Neural progenitor cell (in vitro differentiated cells): ENCODE measurements at regions not wholly inside any gene's neighbourhood (a gene's known extent, or its start where the extent isn't known, plus 50 kb on each side); places are given as distances from the start of the nearest gene placed in this dataset.
"Not testable (repeated sequence)": the region's sequence is repeated elsewhere in the genome, so short reads cannot be mapped to it uniquely, and the experiment has no call there.

Experiments
- DNase-seq: peaks from one replicate; pipeline ENCODE4 v3.0.0-alpha.2; 2016; ENCODE audit warnings: low spot score
- H2AFZ ChIP-seq: fragments of 200-600 bp; sonication (generic); replicated peaks from 2 replicates; pipeline ENCODE4 v1.6.1; 2016; ENCODE audit warnings: antibody characterized with exemption
- H3F3A ChIP-seq: fragments of 200-600 bp; sonication (generic); 2 replicates; pipeline ENCODE4 v1.6.1; 2016; ENCODE audit warnings: antibody characterized with exemption, low read depth
- H3K27ac ChIP-seq: fragments of 200-600 bp; sonication (generic); 2 replicates; pipeline ENCODE4 v1.5.1; 2016; ENCODE audit warnings: mild to moderate bottlenecking
- H3K27me3 ChIP-seq: fragments of 200-600 bp; sonication (generic); 2 replicates; pipeline ENCODE4 v1.6.1; 2016; ENCODE audit warnings: mild to moderate bottlenecking, moderate library complexity
- H3K36me3 ChIP-seq: fragments of 200-600 bp; sonication (generic); 2 replicates; pipeline ENCODE4 v1.5.1; 2016
- H3K4me1 ChIP-seq: fragments of 200-600 bp; sonication (generic); 2 replicates; pipeline ENCODE4 v1.6.1; 2016; ENCODE audit warnings: mixed run types
- H3K4me2 ChIP-seq: fragments of 200-600 bp; sonication (generic); 2 replicates; pipeline ENCODE4 v1.6.1; 2016
- H3K4me3 ChIP-seq: fragments of 200-600 bp; sonication (generic); 2 replicates; pipeline ENCODE4 v1.5.1; 2016
- H3K79me2 ChIP-seq: fragments of 200-600 bp; sonication (generic); 2 replicates; pipeline ENCODE4 v1.6.1; 2016; ENCODE audit warnings: low read depth
- H3K9ac ChIP-seq: fragments of 200-600 bp; sonication (generic); 2 replicates; pipeline ENCODE4 v1.6.1; 2016
- H3K9me3 ChIP-seq: fragments of 200-600 bp; sonication (generic); 2 replicates; pipeline ENCODE4 v1.5.1; 2016; ENCODE audit warnings: low read depth
- H4K20me1 ChIP-seq: fragments of 200-600 bp; sonication (generic); 2 replicates; pipeline ENCODE4 v1.6.1; 2016; ENCODE audit warnings: low read depth
- H3K27ac Mint-ChIP-seq: 3 replicates; pipeline ENCODE4 v1.8.0; 2021; ENCODE audit warnings: mixed read lengths
- H3K27me3 Mint-ChIP-seq: 2 replicates; pipeline ENCODE4 v1.8.0; 2022; ENCODE audit warnings: low read depth, mild to moderate bottlenecking, inconsistent platforms, moderate library complexity, mixed read lengths; ENCODE audit not compliant: insufficient read depth
- H3K36me3 Mint-ChIP-seq: 3 replicates; pipeline ENCODE4 v1.8.0; 2021; ENCODE audit warnings: mixed read lengths
- H3K4me1 Mint-ChIP-seq: 3 replicates; pipeline ENCODE4 v1.8.0; 2021; ENCODE audit warnings: mixed read lengths
- H3K4me3 Mint-ChIP-seq: 3 replicates; pipeline ENCODE4 v1.8.0; 2021; ENCODE audit warnings: mild to moderate bottlenecking, moderate library complexity, mixed read lengths
- H3K9me3 Mint-ChIP-seq: 3 replicates; pipeline ENCODE4 v1.8.0; 2020; ENCODE audit warnings: mixed read lengths

DNA sequence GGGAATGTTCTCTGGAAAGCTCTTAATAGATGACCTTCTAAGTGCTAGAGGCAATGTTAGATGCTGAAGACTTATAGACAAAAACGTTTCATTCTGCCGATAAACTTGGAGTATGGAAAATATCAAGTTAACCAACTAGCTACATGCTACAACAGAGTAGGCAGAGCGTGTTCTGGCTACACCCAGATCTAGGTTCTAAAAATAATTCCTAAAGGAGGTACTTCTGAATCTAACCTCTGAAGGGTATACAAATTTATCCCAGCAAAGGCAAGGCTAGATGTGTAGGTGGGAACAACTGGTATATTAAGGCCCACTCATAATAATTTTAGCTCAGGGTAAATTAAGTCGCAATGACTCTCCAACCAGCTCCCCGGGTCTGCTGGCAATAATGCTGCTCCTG, 173.1 kb upstream of the NBPF9 start:
- H3K4me1 Mint-ChIP-seq, H3K27ac ChIP-seq, H3K27me3 Mint-ChIP-seq, H3K27me3 ChIP-seq, H3K27ac Mint-ChIP-seq, H3K4me3 ChIP-seq, H3K4me3 Mint-ChIP-seq, H3K79me2 ChIP-seq, H3K4me1 ChIP-seq, H3K9me3 ChIP-seq, H3K36me3 ChIP-seq, H2AFZ ChIP-seq, H3K9ac ChIP-seq, H3F3A ChIP-seq, H3K9me3 Mint-ChIP-seq, H3K36me3 Mint-ChIP-seq, DNase-seq, H3K4me2 ChIP-seq, H4K20me1 ChIP-seq: not testable (repeated sequence)

- not testable (repeated sequence) for H3K9me3 Mint-ChIP-seq, H3K79me2 ChIP-seq, H3K4me3 Mint-ChIP-seq, H3K27me3 ChIP-seq, DNase-seq, H3K27ac ChIP-seq, H3K9ac ChIP-seq, H3K36me3 ChIP-seq, H3F3A ChIP-seq, H3K4me1 Mint-ChIP-seq, H3K36me3 Mint-ChIP-seq, H3K27ac Mint-ChIP-seq, H3K27me3 Mint-ChIP-seq, H3K4me1 ChIP-seq, H4K20me1 ChIP-seq, H3K9me3 ChIP-seq, H3K4me3 ChIP-seq, H3K4me2 ChIP-seq, H2AFZ ChIP-seq
Observed at GRCh38 chr1:149278156-149278555, 174.8 kb upstream of the NBPF9 start.

- H3K4me3 Mint-ChIP-seq, H3K9ac ChIP-seq, H3K9me3 Mint-ChIP-seq, H3K27ac Mint-ChIP-seq, H3K9me3 ChIP-seq, H2AFZ ChIP-seq, H3K79me2 ChIP-seq, H3F3A ChIP-seq, H3K27ac ChIP-seq, DNase-seq, H3K4me3 ChIP-seq, H3K36me3 Mint-ChIP-seq, H3K36me3 ChIP-seq, H3K4me1 ChIP-seq, H3K4me2 ChIP-seq, H4K20me1 ChIP-seq, H3K27me3 Mint-ChIP-seq, H3K4me1 Mint-ChIP-seq, H3K27me3 ChIP-seq: not testable (repeated sequence)
Observed at GRCh38 chr1:149279015-149279414, 175.7 kb upstream of the NBPF9 start.

- H3F3A ChIP-seq, H3K27ac Mint-ChIP-seq, H3K27me3 Mint-ChIP-seq, H3K9me3 Mint-ChIP-seq, H3K4me1 Mint-ChIP-seq, H3K4me1 ChIP-seq, H3K9ac ChIP-seq, H3K36me3 ChIP-seq, H3K36me3 Mint-ChIP-seq, H3K4me3 ChIP-seq, H3K27me3 ChIP-seq, H3K4me2 ChIP-seq, H3K27ac ChIP-seq, DNase-seq, H4K20me1 ChIP-seq, H3K79me2 ChIP-seq, H3K4me3 Mint-ChIP-seq, H2AFZ ChIP-seq, H3K9me3 ChIP-seq: not testable (repeated sequence)
Observed at GRCh38 chr1:149279512-149279911, 176.2 kb upstream of the NBPF9 start.

DNA sequence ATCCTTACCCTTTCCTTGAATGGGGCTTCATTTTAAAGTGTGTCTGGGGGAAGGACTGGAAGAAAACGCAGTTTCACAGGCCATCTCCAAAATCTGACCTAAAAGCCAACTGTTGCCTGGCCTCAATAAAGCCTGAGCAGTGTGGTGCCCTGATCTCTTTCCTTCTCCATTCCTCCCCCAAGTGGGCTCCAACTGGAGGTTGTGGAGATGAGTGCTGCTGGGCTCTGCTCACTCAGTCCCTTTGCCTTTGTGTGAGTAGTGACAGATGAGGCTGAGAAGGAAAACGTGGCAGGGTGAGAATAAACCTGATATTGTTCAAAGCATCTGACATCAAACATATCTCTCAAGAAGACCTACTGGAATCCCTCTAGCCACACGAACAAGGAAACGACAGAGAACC, 181.4 kb upstream of the NBPF9 start:
- H3K27ac Mint-ChIP-seq, H3K27me3 Mint-ChIP-seq, H3K36me3 ChIP-seq, H2AFZ ChIP-seq, H4K20me1 ChIP-seq, H3K36me3 Mint-ChIP-seq, DNase-seq, H3K9me3 Mint-ChIP-seq, H3K4me2 ChIP-seq, H3K9ac ChIP-seq, H3F3A ChIP-seq, H3K27me3 ChIP-seq, H3K4me1 Mint-ChIP-seq, H3K4me3 ChIP-seq, H3K9me3 ChIP-seq, H3K79me2 ChIP-seq, H3K4me1 ChIP-seq, H3K4me3 Mint-ChIP-seq, H3K27ac ChIP-seq: not testable (repeated sequence)

DNA sequence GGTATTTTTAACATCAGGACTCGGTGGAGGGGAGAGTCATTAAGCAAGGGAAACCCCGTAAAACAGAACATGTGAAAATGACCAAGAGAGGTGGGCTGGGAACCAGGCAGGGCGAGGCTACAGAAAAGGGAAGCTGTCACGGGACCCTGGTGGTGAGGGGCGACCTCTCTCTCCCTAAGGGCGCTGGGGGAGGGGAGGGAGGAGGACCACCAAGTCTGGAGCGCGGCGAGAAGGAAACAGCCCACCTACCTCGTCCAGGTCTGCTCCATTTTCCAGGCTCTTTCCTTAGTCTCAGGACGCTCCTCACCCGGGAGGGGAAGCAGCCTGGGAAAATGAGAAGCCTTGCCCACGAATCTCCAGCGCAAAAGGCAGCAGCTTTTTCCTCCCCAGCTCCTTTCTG, 181.9 kb upstream of the NBPF9 start:
- H3K4me1 Mint-ChIP-seq, H3K36me3 ChIP-seq, H3K9ac ChIP-seq, H3K4me2 ChIP-seq, H3K27ac Mint-ChIP-seq, H3K27me3 Mint-ChIP-seq, H3K9me3 ChIP-seq, H3K4me1 ChIP-seq, H4K20me1 ChIP-seq, H3K27me3 ChIP-seq, H3F3A ChIP-seq, H3K4me3 ChIP-seq, H3K9me3 Mint-ChIP-seq, DNase-seq, H3K4me3 Mint-ChIP-seq, H3K27ac ChIP-seq, H3K36me3 Mint-ChIP-seq, H3K79me2 ChIP-seq, H2AFZ ChIP-seq: not testable (repeated sequence)

DNA sequence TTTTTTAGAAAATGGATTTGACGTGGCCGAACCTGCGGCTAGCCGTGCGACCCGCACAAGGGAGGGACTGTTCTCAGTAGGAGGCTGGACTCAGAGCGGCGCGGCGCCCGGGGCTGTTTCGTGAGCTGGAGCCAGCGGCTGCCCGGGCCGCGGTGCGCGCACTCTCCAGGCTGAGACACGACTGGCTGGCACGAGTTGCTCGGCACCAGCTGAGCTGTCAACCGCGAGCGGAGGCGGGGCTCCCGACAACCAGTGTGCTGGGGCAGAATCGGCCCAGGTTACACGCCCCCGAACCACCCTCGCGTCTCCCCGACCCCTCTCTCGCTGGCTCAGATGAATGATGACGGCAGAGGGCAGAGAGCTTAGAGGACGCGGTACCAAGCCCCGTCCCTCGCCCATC, 182.3 kb upstream of the NBPF9 start:
- not testable (repeated sequence) for DNase-seq, H3K9me3 Mint-ChIP-seq, H3K9me3 ChIP-seq, H3K36me3 ChIP-seq, H4K20me1 ChIP-seq, H3K27me3 ChIP-seq, H3K79me2 ChIP-seq, H3K27ac Mint-ChIP-seq, H3K27me3 Mint-ChIP-seq, H3K9ac ChIP-seq, H3F3A ChIP-seq, H3K27ac ChIP-seq, H2AFZ ChIP-seq, H3K36me3 Mint-ChIP-seq, H3K4me1 ChIP-seq, H3K4me1 Mint-ChIP-seq
- Histone ChIP-seq H3K4me3 (peak overlapping the region; percentile 36), H3K4me2 (peak overlapping the region; percentile 68)
- peak overlapping the region; percentile 86 for H3K4me3 Mint-ChIP-seq

DNA sequence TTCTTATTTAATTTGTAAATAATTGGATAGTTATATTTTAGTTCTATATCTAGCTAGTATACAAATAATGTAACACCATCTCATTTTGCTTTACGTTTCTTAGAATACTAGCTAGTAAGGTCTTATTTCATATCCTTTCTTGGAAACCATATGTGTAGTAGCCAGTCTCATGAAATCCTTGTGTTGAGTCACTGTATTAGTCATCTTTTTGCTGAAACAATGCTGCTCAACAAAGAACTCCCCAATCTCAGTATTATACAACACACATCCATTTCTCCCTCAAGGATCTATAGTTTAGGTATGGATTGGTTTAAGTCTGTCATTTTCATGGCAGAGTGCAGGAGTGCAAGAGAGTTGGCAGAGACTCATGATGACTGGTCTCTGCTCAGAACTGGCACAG, 185.2 kb upstream of the NBPF9 start:
- H3K4me2 ChIP-seq, H3K9me3 ChIP-seq, H3K9ac ChIP-seq, H3F3A ChIP-seq, H3K4me3 ChIP-seq, H4K20me1 ChIP-seq, H3K27ac Mint-ChIP-seq, H3K4me1 Mint-ChIP-seq, H3K4me1 ChIP-seq, H2AFZ ChIP-seq, H3K79me2 ChIP-seq, DNase-seq, H3K36me3 Mint-ChIP-seq, H3K27me3 ChIP-seq, H3K36me3 ChIP-seq, H3K27ac ChIP-seq, H3K27me3 Mint-ChIP-seq, H3K9me3 Mint-ChIP-seq, H3K4me3 Mint-ChIP-seq: not testable (repeated sequence)
